OCI-LY3 (cell line): ENCODE measurements at regions not wholly inside any gene's neighbourhood (a gene's known extent, or its start where the extent isn't known, plus 50 kb on each side); places are given as distances from the start of the nearest gene placed in this dataset.

Experiments
- H2AFZ ChIP-seq: fragments of 200-600, 300-600 bp; shearing (Covaris generic); 2 replicates; pipeline ENCODE4 v1.6.0; 2014; ENCODE audit warnings: antibody characterized with exemption, low read depth, low read length
- H3K27ac ChIP-seq: fragments of 200-600, 300-600 bp; sonication (generic); 2 replicates; pipeline ENCODE4 v1.5.1; 2014; ENCODE audit warnings: mild to moderate bottlenecking, low read length, moderate library complexity, mixed read lengths
- H3K27me3 ChIP-seq: fragments of 200-600, 300-600 bp; sonication (generic); 2 replicates; pipeline ENCODE4 v1.6.1; 2014; ENCODE audit warnings: low read depth, low read length, mixed read lengths
- H3K36me3 ChIP-seq: fragments of 200-600, 300-600 bp; sonication (generic); replicated peaks from 2 replicates; pipeline ENCODE3; 2014; ENCODE audit warnings: low read depth, low read length, mixed read lengths
- H3K4me1 ChIP-seq: fragments of 300-600, 200-600 bp; sonication (generic); 2 replicates; pipeline ENCODE4 v1.6.1; 2014; ENCODE audit warnings: low read length, mixed read lengths
- H3K4me2 ChIP-seq: fragments of 200-600, 300-600 bp; sonication (generic); 2 replicates; pipeline ENCODE4 v1.6.1; 2014; ENCODE audit warnings: low read length, mixed read lengths
- H3K4me3 ChIP-seq: fragments of 300-600, 200-600 bp; sonication (generic); 2 replicates; pipeline ENCODE4 v1.5.1; 2014; ENCODE audit warnings: antibody characterized with exemption, mild to moderate bottlenecking, low read length, moderate library complexity
- H3K79me2 ChIP-seq: fragments of 300-600, 200-600 bp; shearing (Covaris generic); 2 replicates; pipeline ENCODE4 v1.6.1; 2014; ENCODE audit warnings: mild to moderate bottlenecking, low read length, mixed read lengths
- H3K9ac ChIP-seq: fragments of 300-600, 200-600 bp; shearing (Covaris generic); 2 replicates; pipeline ENCODE4 v1.6.0; 2014; ENCODE audit warnings: mild to moderate bottlenecking, low read length, moderate library complexity
- H3K9me3 ChIP-seq: fragments of 200-600, 300-600 bp; shearing (Covaris generic); 2 replicates; pipeline ENCODE4 v1.6.1; 2014; ENCODE audit warnings: low read length, mixed read lengths; ENCODE audit not compliant: insufficient read depth
- H4K20me1 ChIP-seq: fragments of 200-600, 300-600 bp; sonication (generic); 2 replicates; pipeline ENCODE4 v1.6.1; 2016; ENCODE audit warnings: low read length, mixed read lengths; ENCODE audit not compliant: insufficient read depth
- EZH2phosphoT487 ChIP-seq: fragments of 200-600 bp; shearing (Covaris generic); IDR thresholded peaks from 2 replicates; pipeline ENCODE4 v1.6.1; 2018; ENCODE audit warnings: antibody characterized with exemption, mixed run types, low read depth
- TF ChIP-seq, protein P1 (sequence below): fragments of 200-600, 300-600 bp; sonication (generic); IDR thresholded peaks from 2 replicates; pipeline ENCODE4 v1.5.1; 2014; ENCODE audit warnings: antibody characterized with exemption, low read length, low read depth

DNA sequence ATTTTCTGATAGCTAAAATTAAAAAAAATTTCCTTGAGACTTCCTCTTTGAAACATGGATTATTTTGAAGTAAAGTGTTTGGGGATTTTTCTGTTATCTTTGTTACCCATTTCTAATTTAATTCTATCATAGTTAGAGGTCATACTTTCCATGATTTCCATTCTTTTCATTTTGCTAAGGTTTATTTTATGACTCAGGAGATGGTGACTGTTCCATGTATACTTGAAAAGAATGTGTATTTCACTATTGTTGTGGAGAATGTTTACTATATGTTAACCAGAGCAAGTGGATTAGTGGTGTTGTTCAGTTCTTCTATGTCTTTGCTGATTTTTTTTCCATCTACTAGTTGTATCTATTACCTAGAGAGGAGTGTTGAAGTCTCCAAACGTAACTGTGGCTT, 250.5 kb upstream of the PELI2 start:
- H3K4me2 ChIP-seq = no peak overlapping the region
- no peaks in the 10 kb centered on the region for H3K9me3 ChIP-seq
- no peaks in the 10 kb centered on the region for H4K20me1 ChIP-seq
- H3K27ac ChIP-seq = no peak overlapping the region
- no peak for TF ChIP-seq EZH2phosphoT487
- TF ChIP-seq, protein P1, sequence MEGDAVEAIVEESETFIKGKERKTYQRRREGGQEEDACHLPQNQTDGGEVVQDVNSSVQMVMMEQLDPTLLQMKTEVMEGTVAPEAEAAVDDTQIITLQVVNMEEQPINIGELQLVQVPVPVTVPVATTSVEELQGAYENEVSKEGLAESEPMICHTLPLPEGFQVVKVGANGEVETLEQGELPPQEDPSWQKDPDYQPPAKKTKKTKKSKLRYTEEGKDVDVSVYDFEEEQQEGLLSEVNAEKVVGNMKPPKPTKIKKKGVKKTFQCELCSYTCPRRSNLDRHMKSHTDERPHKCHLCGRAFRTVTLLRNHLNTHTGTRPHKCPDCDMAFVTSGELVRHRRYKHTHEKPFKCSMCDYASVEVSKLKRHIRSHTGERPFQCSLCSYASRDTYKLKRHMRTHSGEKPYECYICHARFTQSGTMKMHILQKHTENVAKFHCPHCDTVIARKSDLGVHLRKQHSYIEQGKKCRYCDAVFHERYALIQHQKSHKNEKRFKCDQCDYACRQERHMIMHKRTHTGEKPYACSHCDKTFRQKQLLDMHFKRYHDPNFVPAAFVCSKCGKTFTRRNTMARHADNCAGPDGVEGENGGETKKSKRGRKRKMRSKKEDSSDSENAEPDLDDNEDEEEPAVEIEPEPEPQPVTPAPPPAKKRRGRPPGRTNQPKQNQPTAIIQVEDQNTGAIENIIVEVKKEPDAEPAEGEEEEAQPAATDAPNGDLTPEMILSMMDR = no peak
- H3K4me3 ChIP-seq = no peak overlapping the region
- no peaks in the 10 kb centered on the region for H3K36me3 ChIP-seq
- no peak overlapping the region for H2AFZ ChIP-seq
- no peaks in the 10 kb centered on the region for H3K79me2 ChIP-seq
- no peak overlapping the region for H3K9ac ChIP-seq
- peaks cover 7% of the 10 kb centered on the region; the same call in 1 of the 2 replicates for H3K4me1 ChIP-seq
- peaks cover 30% of the 10 kb centered on the region for H3K27me3 ChIP-seq

DNA sequence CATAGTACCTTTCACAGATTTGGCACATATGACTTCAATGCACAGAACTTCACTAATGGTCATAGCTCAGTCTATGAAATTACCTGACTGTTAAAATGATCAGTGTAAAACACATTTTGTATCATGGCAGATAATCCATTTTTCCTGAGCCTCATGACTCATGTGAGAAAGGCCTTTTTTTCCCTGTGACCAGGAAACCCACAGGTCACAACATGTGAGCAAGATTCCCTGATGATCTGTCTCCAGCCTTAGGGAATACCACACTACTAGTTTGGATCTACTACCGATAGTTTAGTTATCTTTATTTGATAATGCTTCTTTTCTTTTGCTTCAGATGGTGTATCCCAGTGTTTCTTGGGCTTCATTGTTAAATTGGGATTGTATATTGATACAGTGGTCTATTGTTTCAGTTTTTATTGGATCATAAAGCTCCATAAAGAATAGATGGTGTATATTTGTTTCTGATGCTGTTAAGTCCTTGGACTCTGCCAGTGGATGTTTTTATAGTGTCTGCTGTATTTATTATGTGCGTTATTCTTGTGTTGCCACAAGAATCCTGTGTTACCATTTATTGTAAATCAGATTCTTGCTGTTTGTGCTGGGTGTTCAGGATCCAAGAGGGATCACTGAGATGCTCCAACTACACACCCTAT, 248.7 kb upstream of the PELI2 start:
- no peak overlapping the region for H3K9ac ChIP-seq
- no peaks in the 10 kb centered on the region for H3K79me2 ChIP-seq
- no peaks in the 10 kb centered on the region for H4K20me1 ChIP-seq
- peaks cover 7% of the 10 kb centered on the region; the same call in 1 of the 2 replicates for H3K4me1 ChIP-seq
- TF ChIP-seq, protein P1 = no peak
- TF ChIP-seq EZH2phosphoT487 = no peak
- no peak overlapping the region for H3K4me2 ChIP-seq
- no peaks in the 10 kb centered on the region for H3K9me3 ChIP-seq
- H3K4me3 ChIP-seq = no peak overlapping the region
- no peak overlapping the region for H2AFZ ChIP-seq
- H3K36me3 ChIP-seq = no peaks in the 10 kb centered on the region
- no peak overlapping the region for H3K27ac ChIP-seq
- peaks cover 27% of the 10 kb centered on the region for H3K27me3 ChIP-seq

DNA sequence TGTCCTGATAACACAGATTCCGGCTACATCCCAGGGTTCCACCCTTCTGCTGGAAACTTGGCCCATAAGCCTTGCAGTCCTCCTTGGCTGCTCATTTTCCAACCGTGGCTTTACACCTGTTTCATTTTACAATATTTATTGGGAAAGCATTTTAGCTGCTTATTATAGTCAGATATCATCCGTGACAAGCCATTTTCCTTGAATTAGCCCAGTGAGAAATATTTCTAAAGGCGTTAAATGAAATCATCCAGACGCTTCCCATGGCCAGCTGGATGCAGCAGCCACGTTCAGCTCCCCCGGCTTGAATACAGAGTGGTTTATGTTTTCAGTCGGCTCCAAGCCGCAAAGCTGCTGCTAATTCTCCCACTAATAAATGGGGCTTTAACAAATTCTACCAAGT, 245.0 kb upstream of the PELI2 start:
- no peak overlapping the region for H3K9ac ChIP-seq
- H3K27me3 ChIP-seq = peaks cover 41% of the 10 kb centered on the region
- no peak overlapping the region for H3K27ac ChIP-seq
- TF ChIP-seq, protein P1 = no peak
- TF ChIP-seq EZH2phosphoT487 = no peak
- H3K79me2 ChIP-seq = no peaks in the 10 kb centered on the region
- H3K9me3 ChIP-seq = no peaks in the 10 kb centered on the region
- H3K4me1 ChIP-seq = no peaks in the 10 kb centered on the region
- H3K4me2 ChIP-seq = no peak overlapping the region
- no peak overlapping the region for H2AFZ ChIP-seq
- no peak overlapping the region for H3K4me3 ChIP-seq
- no peaks in the 10 kb centered on the region for H4K20me1 ChIP-seq
- H3K36me3 ChIP-seq = no peaks in the 10 kb centered on the region

DNA sequence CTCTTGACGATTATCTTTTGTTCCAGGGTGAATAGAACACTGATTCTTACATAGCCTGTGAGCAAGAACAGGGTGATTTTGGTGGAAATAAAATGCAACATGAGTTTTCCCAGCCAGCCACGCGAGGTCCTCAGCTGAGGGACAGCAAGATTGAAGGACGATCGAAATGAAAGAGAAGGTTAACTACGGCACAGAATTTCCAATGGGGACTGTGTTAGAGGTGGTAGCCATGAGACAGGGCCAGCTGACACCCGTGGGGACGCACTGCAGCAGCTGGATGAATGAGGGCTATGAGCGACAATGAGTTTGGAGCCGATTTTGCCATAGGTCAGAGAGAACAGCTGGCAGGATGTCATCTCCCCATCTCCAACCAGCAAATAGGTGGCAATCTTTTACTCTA, 243.4 kb upstream of the PELI2 start:
- Histone ChIP-seq H3K27ac (no peak overlapping the region), H3K36me3 (no peaks in the 10 kb centered on the region), H3K4me2 (no peak overlapping the region), H3K4me3 (no peak overlapping the region), H3K9ac (no peak overlapping the region), H3K79me2 (no peaks in the 10 kb centered on the region), H3K27me3 (peaks cover 46% of the 10 kb centered on the region), H2AFZ (no peak overlapping the region), H3K9me3 (no peaks in the 10 kb centered on the region), H3K4me1 (no peaks in the 10 kb centered on the region), H4K20me1 (no peaks in the 10 kb centered on the region)
- TF ChIP-seq, protein P1 = no peak
- no peak for TF ChIP-seq EZH2phosphoT487
